Right lobe of liver (tissue), 4 donors: ENCODE measurements at regions not wholly inside any gene's neighbourhood (a gene's known extent, or its start where the extent isn't known, plus 50 kb on each side); places are given as distances from the start of the nearest gene placed in this dataset.

Source experiments
- POLR2A ChIP-seq: fragments of 450-650 bp; IDR thresholded peaks from one replicate; pipeline ENCODE4 v1.6.1; 2017; ENCODE audit warnings: antibody characterized with exemption, mild to moderate bottlenecking
- TF ChIP-seq, protein P1 (sequence below), 4 donors: fragments of 200-600 bp in 3 of 4; fragments of 450-650 bp in 1 of 4; IDR thresholded peaks; one replicate each; pipeline versions ENCODE4 v1.5.1 to v1.8.0; 2016 to 2022; ENCODE audit warnings: antibody characterized with exemption in 4 of 4, mild to moderate bottlenecking in 2 of 4
- donor health status: DM: no; HTN: no; CAD: no.
- donor health status: DM: no; HTN: no; CAD: no.
- donor health status: DM: no; HTN: yes; CAD: no.

GRCh38 chr6:114816678-114817077, 473.9 kb upstream of the HS3ST5 start:
- TF ChIP-seq, protein P1, sequence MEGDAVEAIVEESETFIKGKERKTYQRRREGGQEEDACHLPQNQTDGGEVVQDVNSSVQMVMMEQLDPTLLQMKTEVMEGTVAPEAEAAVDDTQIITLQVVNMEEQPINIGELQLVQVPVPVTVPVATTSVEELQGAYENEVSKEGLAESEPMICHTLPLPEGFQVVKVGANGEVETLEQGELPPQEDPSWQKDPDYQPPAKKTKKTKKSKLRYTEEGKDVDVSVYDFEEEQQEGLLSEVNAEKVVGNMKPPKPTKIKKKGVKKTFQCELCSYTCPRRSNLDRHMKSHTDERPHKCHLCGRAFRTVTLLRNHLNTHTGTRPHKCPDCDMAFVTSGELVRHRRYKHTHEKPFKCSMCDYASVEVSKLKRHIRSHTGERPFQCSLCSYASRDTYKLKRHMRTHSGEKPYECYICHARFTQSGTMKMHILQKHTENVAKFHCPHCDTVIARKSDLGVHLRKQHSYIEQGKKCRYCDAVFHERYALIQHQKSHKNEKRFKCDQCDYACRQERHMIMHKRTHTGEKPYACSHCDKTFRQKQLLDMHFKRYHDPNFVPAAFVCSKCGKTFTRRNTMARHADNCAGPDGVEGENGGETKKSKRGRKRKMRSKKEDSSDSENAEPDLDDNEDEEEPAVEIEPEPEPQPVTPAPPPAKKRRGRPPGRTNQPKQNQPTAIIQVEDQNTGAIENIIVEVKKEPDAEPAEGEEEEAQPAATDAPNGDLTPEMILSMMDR (IDR thresholded peaks at IDR 0.05) = no peak
- TF ChIP-seq POLR2A = no peak
